Osteocyte (in vitro differentiated cells): ENCODE measurements at regions not wholly inside any gene's neighbourhood (a gene's known extent, or its start where the extent isn't known, plus 50 kb on each side); places are given as distances from the start of the nearest gene placed in this dataset.
"Not testable (repeated sequence)": the region's sequence is repeated elsewhere in the genome, so short reads cannot be mapped to it uniquely, and the experiment has no call there.

Experiments
- DNase-seq: peaks from one replicate; pipeline ENCODE4 v3.0.0; 2021; ENCODE audit warnings: mixed read lengths; ENCODE audit not compliant: unreplicated experiment; ENCODE audit errors: extremely low spot score
- H3K27ac Mint-ChIP-seq: one replicate; pipeline ENCODE4 v1.8.0; 2021; ENCODE audit warnings: mild to moderate bottlenecking, mixed read lengths; ENCODE audit not compliant: unreplicated experiment
- H3K27me3 Mint-ChIP-seq: one replicate; pipeline ENCODE4 v1.8.0; 2021; ENCODE audit warnings: mixed read lengths; ENCODE audit not compliant: unreplicated experiment
- H3K36me3 Mint-ChIP-seq: one replicate; pipeline ENCODE4 v1.8.0; 2021; ENCODE audit warnings: mixed read lengths; ENCODE audit not compliant: unreplicated experiment
- H3K4me1 Mint-ChIP-seq: one replicate; pipeline ENCODE4 v1.8.0; 2021; ENCODE audit warnings: mixed read lengths; ENCODE audit not compliant: unreplicated experiment
- H3K4me3 Mint-ChIP-seq: one replicate; pipeline ENCODE4 v1.8.0; 2021; ENCODE audit warnings: mild to moderate bottlenecking, moderate library complexity, mixed read lengths; ENCODE audit not compliant: unreplicated experiment
- H3K9me3 Mint-ChIP-seq: one replicate; pipeline ENCODE4 v1.8.0; 2021; ENCODE audit warnings: mixed read lengths; ENCODE audit not compliant: unreplicated experiment
- TF ChIP-seq, protein P1 (sequence below): fragments of 200-600 bp; sonication (generic); IDR thresholded peaks from 2 replicates; pipeline ENCODE4 v1.5.0; 2021; ENCODE audit warnings: antibody characterized with exemption, mild to moderate bottlenecking, moderate library complexity

DNA sequence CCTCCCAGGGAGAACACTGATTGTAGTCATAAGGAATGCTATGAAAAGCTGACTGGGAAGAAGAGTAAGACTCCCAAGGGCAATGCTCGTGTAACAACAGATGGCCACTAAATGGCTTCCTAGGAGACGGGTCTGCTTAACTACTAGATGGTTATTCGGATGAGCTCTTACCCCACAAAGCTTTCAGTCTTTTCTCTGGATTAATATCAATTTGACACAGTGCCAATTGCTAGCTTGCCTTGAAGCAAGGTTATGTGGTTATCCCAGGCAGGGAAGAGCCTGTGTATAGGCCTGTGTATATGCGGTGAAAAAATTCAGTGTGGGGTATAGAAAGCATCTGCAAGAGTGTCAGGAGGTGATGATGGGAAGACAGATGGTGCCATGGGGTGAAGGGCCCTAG lies 86.4 kb upstream of the NOX3 start:
- H3K27me3 Mint-ChIP-seq, result peaks cover 2% of the 10 kb centered on the region
- no peak overlapping the region for H3K4me3 Mint-ChIP-seq
- H3K27ac Mint-ChIP-seq, result no peak overlapping the region
- TF ChIP-seq, protein P1, sequence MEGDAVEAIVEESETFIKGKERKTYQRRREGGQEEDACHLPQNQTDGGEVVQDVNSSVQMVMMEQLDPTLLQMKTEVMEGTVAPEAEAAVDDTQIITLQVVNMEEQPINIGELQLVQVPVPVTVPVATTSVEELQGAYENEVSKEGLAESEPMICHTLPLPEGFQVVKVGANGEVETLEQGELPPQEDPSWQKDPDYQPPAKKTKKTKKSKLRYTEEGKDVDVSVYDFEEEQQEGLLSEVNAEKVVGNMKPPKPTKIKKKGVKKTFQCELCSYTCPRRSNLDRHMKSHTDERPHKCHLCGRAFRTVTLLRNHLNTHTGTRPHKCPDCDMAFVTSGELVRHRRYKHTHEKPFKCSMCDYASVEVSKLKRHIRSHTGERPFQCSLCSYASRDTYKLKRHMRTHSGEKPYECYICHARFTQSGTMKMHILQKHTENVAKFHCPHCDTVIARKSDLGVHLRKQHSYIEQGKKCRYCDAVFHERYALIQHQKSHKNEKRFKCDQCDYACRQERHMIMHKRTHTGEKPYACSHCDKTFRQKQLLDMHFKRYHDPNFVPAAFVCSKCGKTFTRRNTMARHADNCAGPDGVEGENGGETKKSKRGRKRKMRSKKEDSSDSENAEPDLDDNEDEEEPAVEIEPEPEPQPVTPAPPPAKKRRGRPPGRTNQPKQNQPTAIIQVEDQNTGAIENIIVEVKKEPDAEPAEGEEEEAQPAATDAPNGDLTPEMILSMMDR, result no peak
- H3K4me1 Mint-ChIP-seq, result no peaks in the 10 kb centered on the region
- no peaks in the 10 kb centered on the region for H3K36me3 Mint-ChIP-seq
- no peak for DNase-seq
- H3K9me3 Mint-ChIP-seq, result no peaks in the 10 kb centered on the region

DNA sequence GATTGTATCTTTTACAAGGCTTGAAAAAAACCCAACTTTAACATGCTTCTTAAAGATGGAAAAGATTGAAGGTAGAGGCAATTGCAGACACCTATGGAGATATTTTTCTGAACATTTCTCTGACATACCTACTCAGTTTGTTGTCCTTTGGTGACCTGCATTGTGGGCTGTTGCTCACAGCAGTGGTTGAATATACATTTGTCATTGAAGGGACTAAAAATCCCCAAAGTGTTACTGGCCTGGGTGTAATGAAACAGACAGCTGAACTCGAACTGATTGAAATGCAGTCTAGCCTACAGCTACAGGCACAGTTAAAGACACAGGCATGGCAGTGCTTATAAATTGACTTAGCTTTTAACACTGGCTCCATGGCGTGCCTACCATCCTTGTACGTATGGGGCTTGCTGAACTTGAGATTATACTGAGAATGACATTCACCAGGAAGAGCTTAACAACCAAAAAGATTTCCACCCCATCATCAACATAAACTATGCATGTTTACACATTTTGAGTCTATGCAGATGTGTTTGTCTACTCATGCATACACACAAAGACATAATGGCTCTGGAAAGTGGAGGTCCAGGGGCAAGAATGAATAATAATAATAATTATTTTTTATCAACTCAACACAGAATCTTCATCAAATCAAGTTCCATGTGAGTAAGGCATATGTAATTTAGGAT lies 83.2 kb upstream of the NOX3 start:
- Mint-ChIP-seq H3K4me1 (no peaks in the 10 kb centered on the region), H3K27ac (no peak overlapping the region), H3K27me3 (peaks cover 6% of the 10 kb centered on the region), H3K9me3 (peaks cover 13% of the 10 kb centered on the region), H3K36me3 (no peaks in the 10 kb centered on the region), H3K4me3 (no peak overlapping the region)
- TF ChIP-seq, protein P1, result no peak
- no peak for DNase-seq

DNA sequence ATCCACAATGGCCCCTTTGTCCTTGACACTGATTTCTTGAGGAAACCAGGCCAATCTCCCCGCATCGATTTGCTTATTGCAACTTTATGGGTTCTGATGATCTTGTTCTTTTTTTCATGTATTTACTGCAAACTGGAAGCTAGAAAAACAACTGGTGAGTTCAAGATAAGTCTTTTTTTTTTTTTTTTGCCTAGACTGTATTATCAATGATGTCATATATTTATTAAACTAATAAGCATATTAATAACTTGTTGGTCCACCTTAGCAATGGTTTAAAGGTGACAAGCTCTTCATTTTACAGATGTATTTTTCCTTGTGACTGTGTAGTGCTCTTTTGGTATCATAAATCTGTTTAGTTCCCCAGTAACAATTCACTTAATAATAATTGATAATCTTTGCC lies 79.0 kb upstream of the NOX3 start:
- Mint-ChIP-seq H3K4me3 (no peak overlapping the region), H3K36me3 (peaks cover 3% of the 10 kb centered on the region)

DNA sequence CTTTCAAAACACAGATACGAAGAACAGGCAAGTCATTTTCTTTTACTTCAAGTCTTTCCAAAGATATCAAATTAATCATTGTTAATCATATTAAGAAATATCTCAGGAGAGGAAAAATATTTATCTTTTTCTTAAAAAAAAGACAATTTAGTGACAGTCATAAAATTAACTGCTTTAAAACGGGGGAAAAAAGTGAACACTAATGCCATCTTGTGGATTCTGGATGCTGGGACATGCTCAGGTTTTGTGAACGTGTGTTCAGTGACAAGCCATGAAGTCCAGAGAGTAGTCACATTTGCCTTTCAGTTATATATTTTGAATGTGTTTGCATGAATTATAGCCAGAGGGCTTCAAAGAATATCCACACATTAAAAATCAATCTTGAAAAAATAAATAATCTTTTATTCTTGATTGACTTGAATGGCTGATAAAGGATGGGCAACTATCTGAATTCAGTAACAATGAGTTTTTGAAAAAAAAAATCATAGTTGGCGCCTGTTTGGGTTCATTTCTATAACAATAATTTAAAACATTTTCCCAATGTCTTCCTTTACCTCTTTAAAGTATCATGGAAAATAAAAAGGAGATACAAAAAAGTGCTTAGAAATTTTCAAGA lies 74.7 kb upstream of the NOX3 start:
- Mint-ChIP-seq H3K27me3 (no peaks in the 10 kb centered on the region), H3K4me3 (no peak overlapping the region), H3K27ac (peak overlapping the region; percentile 35), H3K36me3 (peaks cover 3% of the 10 kb centered on the region), H3K4me1 (peaks cover 13% of the 10 kb centered on the region), H3K9me3 (peaks cover 15% of the 10 kb centered on the region)
- no peak for DNase-seq
- TF ChIP-seq, protein P1, result peak; percentile 86

More for the DNA sequence above, 79.0 kb upstream of the NOX3 start:
- no peak overlapping the region for H3K27ac Mint-ChIP-seq
- H3K9me3 Mint-ChIP-seq, result peaks cover 20% of the 10 kb centered on the region
- no peak for DNase-seq
- TF ChIP-seq, protein P1, result no peak
- peaks cover 6% of the 10 kb centered on the region for H3K27me3 Mint-ChIP-seq
- peaks cover 4% of the 10 kb centered on the region for H3K4me1 Mint-ChIP-seq

DNA sequence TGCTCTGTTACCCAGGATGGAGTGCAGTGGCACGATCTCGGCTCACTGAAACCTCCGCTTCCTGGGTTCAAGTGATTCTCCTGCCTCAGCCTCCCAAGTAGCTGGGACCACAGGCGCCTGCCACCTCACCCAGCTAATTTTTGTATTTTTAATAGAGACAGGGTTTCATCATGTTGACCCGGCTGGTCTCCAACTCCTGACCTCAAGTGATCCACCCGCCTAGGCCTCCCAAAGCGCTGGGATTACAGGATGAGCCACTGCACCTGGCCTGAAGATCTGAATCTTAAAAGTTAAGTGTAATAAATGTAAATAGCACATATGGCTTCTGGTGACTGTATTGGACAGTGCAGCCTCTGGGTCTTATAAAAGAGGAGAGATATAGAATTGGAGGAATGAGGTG lies 74.2 kb upstream of the NOX3 start:
- H3K27ac Mint-ChIP-seq, result peak overlapping the region; percentile 35
- not testable (repeated sequence) for H3K36me3 Mint-ChIP-seq

More for the DNA sequence above, 74.2 kb upstream of the NOX3 start:
- peaks cover 13% of the 10 kb centered on the region for H3K4me1 Mint-ChIP-seq
- peaks cover 11% of the 10 kb centered on the region for H3K9me3 Mint-ChIP-seq
- not testable (repeated sequence) for DNase-seq, H3K27me3 Mint-ChIP-seq, H3K4me3 Mint-ChIP-seq
